BE2C (cell line): ENCODE measurements at regions not wholly inside any gene's neighbourhood (a gene's known extent, or its start where the extent isn't known, plus 50 kb on each side); places are given as distances from the start of the nearest gene placed in this dataset.

Experiments used
- DNase-seq: peaks from one replicate; pipeline ENCODE4 v3.0.0-alpha.2; 2020
- H3K27me3 ChIP-seq: fragments of 250-450 bp; sonication (Bioruptor Pico); 2 replicates; pipeline ENCODE4 v1.5.1; 2020; ENCODE audit warnings: mild to moderate bottlenecking
- H3K36me3 ChIP-seq: fragments of 250-450 bp; sonication (Bioruptor Pico); 2 replicates; pipeline ENCODE4 v1.5.1; 2020; ENCODE audit warnings: mild to moderate bottlenecking
- H3K4me1 ChIP-seq: fragments of 250-450 bp; sonication (Bioruptor Pico); 2 replicates; pipeline ENCODE4 v1.5.1; 2020
- H3K4me3 ChIP-seq: 2 replicates; pipeline ENCODE4 v1.5.1; 2011; ENCODE audit warnings: low read depth, low read length
- H3K9me3 ChIP-seq: fragments of 250-450 bp; sonication (Bioruptor Pico); 2 replicates; pipeline ENCODE4 v1.5.1; 2020
- TF ChIP-seq, protein P1 (sequence below): IDR thresholded peaks from 2 replicates; pipeline ENCODE4 v1.5.1; 2012; ENCODE audit warnings: mild to moderate bottlenecking, low read depth, low read length

DNA sequence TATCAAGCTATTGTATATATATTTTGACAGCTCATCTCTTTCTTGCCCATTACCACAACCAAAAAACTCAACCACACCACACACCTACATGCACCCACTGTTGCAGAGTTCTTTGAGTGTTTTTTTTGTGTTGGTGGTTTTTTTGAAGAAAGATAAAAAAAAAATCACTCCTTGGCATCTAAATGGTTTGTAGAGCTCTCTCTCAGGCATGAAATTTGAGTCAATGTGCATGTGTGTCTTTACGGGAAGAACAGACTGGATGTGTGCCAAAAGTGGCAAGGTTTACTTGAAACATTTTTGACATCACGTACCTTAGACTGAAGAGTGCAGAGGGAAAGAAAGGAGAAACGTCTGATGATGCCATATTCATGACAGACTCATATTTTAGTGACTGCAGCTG is 154.2 kb downstream of the FHIP1A start:
- Histone ChIP-seq H3K4me1 (no peaks in the 10 kb centered on the region), H3K36me3 (no peaks in the 10 kb centered on the region), H3K4me3 (no peak overlapping the region), H3K27me3 (no peaks in the 10 kb centered on the region), H3K9me3 (no peaks in the 10 kb centered on the region)
- TF ChIP-seq, protein P1, sequence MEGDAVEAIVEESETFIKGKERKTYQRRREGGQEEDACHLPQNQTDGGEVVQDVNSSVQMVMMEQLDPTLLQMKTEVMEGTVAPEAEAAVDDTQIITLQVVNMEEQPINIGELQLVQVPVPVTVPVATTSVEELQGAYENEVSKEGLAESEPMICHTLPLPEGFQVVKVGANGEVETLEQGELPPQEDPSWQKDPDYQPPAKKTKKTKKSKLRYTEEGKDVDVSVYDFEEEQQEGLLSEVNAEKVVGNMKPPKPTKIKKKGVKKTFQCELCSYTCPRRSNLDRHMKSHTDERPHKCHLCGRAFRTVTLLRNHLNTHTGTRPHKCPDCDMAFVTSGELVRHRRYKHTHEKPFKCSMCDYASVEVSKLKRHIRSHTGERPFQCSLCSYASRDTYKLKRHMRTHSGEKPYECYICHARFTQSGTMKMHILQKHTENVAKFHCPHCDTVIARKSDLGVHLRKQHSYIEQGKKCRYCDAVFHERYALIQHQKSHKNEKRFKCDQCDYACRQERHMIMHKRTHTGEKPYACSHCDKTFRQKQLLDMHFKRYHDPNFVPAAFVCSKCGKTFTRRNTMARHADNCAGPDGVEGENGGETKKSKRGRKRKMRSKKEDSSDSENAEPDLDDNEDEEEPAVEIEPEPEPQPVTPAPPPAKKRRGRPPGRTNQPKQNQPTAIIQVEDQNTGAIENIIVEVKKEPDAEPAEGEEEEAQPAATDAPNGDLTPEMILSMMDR = no peak
- DNase-seq = no peak

DNA sequence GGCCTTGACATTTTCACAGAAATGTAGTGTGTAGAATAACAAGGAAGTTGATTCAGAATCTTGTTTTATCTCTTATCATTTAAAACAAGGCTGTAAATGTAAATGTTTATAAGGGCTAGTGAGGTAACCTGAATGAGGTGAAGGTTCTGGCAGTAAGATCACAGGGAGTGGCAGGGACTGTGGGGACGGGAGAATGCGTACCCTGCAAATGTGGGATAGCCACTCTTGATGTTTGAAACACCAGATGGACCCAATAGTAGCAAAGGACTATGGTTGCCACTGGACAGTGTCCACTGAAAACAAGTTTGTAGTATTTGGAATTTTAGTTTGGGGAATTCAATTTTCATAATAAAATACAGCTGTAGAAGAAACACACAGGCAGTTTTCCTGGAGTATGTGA is 155.3 kb downstream of the FHIP1A start:
- Histone ChIP-seq H3K9me3 (no peaks in the 10 kb centered on the region), H3K4me3 (no peak overlapping the region), H3K27me3 (no peaks in the 10 kb centered on the region), H3K4me1 (no peaks in the 10 kb centered on the region), H3K36me3 (no peaks in the 10 kb centered on the region)
- TF ChIP-seq, protein P1 = no peak
- no peak for DNase-seq

DNA sequence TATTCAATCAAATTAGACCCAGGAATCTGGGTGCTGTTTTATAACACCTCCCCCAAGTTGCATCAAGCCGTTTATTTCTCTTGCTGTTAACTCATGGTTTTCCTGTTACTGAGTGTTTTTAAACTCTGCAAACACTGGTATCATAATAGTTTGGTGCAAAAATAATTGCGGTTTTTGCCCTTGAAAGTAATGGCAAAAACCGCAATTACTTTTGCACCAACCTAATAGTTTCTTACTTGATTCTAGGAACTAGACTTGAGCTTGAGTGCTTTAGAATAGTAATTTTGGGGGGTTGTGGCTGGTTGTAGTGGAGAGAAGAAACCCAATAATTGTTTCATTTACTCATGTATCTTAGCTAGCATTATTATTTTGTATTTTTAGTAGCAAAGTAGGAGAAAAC is 156.6 kb downstream of the FHIP1A start:
- no peaks in the 10 kb centered on the region for H3K9me3 ChIP-seq
- H3K36me3 ChIP-seq = no peaks in the 10 kb centered on the region
- no peaks in the 10 kb centered on the region for H3K4me1 ChIP-seq
- no peak overlapping the region for H3K4me3 ChIP-seq
- DNase-seq = no peak
- TF ChIP-seq, protein P1 = no peak
- H3K27me3 ChIP-seq = no peaks in the 10 kb centered on the region

DNA sequence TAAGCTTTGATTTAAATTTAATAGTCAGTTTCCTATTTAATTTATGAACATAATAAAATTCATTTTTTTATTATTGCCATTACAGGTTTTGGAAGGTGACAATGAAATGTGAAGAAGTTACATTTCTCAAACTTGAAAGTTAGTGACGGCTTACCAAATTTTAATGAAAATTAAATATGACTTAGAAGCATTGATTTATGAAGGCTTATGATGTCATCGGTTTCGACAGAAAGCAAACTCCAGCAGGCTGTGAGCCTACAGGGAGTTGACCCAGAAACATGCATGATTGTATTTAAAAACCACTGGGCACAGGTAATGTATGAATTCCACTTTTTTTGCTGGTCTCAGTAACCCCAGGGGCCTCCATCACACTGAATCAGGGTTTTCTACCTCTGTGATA is 157.1 kb downstream of the FHIP1A start:
- H3K4me1 ChIP-seq = no peaks in the 10 kb centered on the region
- no peak for DNase-seq
- no peaks in the 10 kb centered on the region for H3K27me3 ChIP-seq
- H3K36me3 ChIP-seq = no peaks in the 10 kb centered on the region
- TF ChIP-seq, protein P1 = no peak
- no peaks in the 10 kb centered on the region for H3K9me3 ChIP-seq
- H3K4me3 ChIP-seq = no peak overlapping the region

DNA sequence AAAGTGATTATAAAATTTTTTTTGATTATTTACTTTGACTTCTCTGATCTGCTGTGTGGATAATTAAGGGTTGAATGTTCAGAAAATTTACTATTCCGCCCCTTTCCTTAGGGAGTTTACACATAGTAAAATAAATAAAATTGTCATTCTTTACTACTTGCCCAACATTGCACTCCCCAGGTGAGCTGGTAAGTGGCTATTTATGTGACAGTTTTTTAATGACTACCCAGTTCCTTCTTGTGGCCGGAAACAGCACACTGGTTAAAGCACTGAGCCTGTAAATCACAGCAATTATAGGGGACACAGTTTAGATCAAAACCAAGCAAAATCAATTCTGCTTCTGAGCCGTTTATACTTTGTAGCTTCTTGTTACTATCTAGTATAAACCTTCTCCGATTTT is 158.1 kb downstream of the FHIP1A start:
- TF ChIP-seq, protein P1 = no peak
- Histone ChIP-seq H3K4me1 (no peaks in the 10 kb centered on the region), H3K9me3 (no peaks in the 10 kb centered on the region), H3K4me3 (no peak overlapping the region), H3K27me3 (no peaks in the 10 kb centered on the region), H3K36me3 (no peaks in the 10 kb centered on the region)
- DNase-seq = no peak

DNA sequence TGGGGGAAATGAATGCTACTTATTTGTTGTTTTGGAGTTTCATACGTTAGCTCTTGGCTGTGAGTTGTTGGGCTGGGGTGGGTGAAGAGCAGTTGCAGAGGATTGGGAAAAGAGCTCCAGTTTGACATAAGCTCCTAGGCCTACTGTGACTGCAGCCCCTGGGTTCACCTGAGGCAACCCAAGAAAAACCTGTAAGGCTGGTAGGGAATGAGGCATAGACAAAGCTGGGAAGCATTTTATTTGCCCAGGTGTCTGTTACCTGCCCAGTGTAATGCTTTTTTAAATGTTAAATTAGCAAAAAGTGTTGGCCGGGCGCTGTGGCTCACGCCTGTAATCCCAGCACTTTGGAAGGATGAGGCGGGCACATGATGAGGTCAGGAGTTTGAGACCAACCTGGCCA is 160.0 kb downstream of the FHIP1A start:
- TF ChIP-seq, protein P1 = no peak
- DNase-seq = no peak
- Histone ChIP-seq H3K36me3 (no peaks in the 10 kb centered on the region), H3K27me3 (no peaks in the 10 kb centered on the region), H3K9me3 (no peaks in the 10 kb centered on the region), H3K4me3 (no peak overlapping the region), H3K4me1 (no peaks in the 10 kb centered on the region)
